Epithelial cell of proximal tubule (primary cell): ENCODE measurements at regions not wholly inside any gene's neighbourhood (a gene's known extent, or its start where the extent isn't known, plus 50 kb on each side); places are given as distances from the start of the nearest gene placed in this dataset.

Experiments
- DNase-seq: peaks from one replicate; pipeline ENCODE4 v3.0.0-alpha.2; 2011; ENCODE audit warnings: low read depth
- H3K4me3 ChIP-seq: 2 replicates; pipeline ENCODE4 v1.5.1; 2011; ENCODE audit warnings: low read depth, mild to moderate bottlenecking, low read length
- TF ChIP-seq, protein P1 (sequence below): conservative IDR thresholded peaks from 2 replicates; pipeline ENCODE4 v1.5.1; 2012; ENCODE audit warnings: low read depth, mild to moderate bottlenecking, low read length

DNA sequence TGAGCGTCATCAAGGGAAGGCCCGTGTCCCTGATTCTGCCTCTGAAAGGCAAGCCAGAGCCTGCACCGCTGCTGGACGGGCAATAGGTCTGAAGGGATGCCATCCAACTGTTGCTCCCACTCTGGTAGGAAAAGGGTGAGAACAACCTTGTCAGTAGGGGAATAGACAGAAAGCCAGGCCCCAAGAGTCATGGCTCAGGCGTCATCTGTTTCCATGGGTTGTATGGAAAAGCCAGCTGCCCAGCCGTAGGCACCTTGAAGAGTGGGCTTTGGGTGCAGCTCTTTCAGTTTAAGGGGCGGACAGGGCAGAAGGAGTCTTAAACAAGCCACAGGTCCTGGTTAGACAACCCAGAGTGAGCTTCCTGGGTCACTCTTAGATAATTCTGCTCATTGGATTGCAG, 66.5 kb downstream of the RNF6 start:
- no peak overlapping the region for H3K4me3 ChIP-seq
- no peak for DNase-seq
- TF ChIP-seq, protein P1, sequence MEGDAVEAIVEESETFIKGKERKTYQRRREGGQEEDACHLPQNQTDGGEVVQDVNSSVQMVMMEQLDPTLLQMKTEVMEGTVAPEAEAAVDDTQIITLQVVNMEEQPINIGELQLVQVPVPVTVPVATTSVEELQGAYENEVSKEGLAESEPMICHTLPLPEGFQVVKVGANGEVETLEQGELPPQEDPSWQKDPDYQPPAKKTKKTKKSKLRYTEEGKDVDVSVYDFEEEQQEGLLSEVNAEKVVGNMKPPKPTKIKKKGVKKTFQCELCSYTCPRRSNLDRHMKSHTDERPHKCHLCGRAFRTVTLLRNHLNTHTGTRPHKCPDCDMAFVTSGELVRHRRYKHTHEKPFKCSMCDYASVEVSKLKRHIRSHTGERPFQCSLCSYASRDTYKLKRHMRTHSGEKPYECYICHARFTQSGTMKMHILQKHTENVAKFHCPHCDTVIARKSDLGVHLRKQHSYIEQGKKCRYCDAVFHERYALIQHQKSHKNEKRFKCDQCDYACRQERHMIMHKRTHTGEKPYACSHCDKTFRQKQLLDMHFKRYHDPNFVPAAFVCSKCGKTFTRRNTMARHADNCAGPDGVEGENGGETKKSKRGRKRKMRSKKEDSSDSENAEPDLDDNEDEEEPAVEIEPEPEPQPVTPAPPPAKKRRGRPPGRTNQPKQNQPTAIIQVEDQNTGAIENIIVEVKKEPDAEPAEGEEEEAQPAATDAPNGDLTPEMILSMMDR, result no peak

GRCh38 chr13:26133851-26134250, 82.0 kb upstream of the SHISA2 start:
- TF ChIP-seq, protein P1, result no peak
- DNase-seq, result no peak
- H3K4me3 ChIP-seq, result no peak overlapping the region

- TF ChIP-seq, protein P1, result no peak
- DNase-seq, result no peak
- no peak overlapping the region for H3K4me3 ChIP-seq
Observed at GRCh38 chr13:26133286-26133685, 81.5 kb upstream of the SHISA2 start.

GRCh38 chr13:26132756-26133155, 80.9 kb upstream of the SHISA2 start:
- DNase-seq, result no peak
- TF ChIP-seq, protein P1, result peak; percentile 38
- H3K4me3 ChIP-seq, result no peak overlapping the region

DNA sequence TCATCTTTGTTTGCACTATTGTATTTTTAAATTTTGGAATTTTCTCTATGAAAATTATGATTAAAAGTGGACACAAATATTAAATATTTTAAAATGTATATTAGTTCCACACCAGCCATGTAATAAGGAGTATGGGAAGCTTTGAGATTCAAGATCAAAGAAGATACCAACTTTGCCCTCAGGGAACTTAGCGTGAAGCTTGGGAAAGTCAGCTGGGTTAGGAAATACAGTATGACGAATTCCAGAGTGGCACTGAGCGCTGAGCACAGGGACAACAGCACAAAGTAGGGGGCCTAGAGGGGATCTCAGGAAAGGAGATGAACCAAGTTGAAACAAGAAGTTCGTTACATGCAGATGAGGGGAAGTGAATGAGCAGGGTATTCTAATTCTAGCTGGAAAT, 76.9 kb upstream of the SHISA2 start:
- no peak overlapping the region for H3K4me3 ChIP-seq
- DNase-seq, result no peak
- TF ChIP-seq, protein P1, result no peak

GRCh38 chr13:26117620-26118019, 65.8 kb upstream of the SHISA2 start:
- DNase-seq, result no peak
- TF ChIP-seq, protein P1, result no peak
- H3K4me3 ChIP-seq, result no peak overlapping the region

- TF ChIP-seq, protein P1, result peak; percentile 53
- DNase-seq, result no peak
- no peak overlapping the region for H3K4me3 ChIP-seq
Observed at GRCh38 chr13:26112843-26113242, 61.0 kb upstream of the SHISA2 start.
